CD4-positive, alpha-beta T cell treated with Interleukin-12 subunit alpha and Interleukin-12 subunit beta, for 1 hour (primary cell): ENCODE measurements at regions not wholly inside any gene's neighbourhood (a gene's known extent, or its start where the extent isn't known, plus 50 kb on each side); places are given as distances from the start of the nearest gene placed in this dataset.
"Not testable (repeated sequence)": the region's sequence is repeated elsewhere in the genome, so short reads cannot be mapped to it uniquely, and the experiment has no call there.

Experiments
- DNase-seq: peaks from one replicate; pipeline ENCODE4 v3.0.0-alpha.2; 2020

GRCh38 chr19:30856786-30857185 is 484.6 kb downstream of the ZNF536 start:
- no peak for DNase-seq

DNA sequence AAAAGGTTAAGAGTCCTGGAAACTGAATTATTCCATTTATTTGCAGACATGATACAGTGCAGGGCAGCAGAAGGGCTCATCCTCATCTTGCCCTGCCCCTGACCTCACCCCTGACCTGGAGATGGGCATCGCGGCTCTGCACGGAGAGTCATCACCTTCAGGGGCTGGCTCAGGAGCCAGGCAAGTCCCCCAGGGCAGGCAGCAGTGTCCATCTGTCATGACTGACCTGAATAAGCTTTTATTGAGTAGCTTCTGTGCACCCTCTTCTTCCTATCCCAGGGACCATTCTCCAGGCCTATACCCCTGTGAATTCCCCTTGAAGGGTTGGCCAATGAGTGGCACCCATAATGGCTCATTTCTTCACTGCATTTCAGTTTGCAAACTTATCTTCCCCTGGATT is 484.2 kb downstream of the ZNF536 start:
- DNase-seq, result no peak

DNA sequence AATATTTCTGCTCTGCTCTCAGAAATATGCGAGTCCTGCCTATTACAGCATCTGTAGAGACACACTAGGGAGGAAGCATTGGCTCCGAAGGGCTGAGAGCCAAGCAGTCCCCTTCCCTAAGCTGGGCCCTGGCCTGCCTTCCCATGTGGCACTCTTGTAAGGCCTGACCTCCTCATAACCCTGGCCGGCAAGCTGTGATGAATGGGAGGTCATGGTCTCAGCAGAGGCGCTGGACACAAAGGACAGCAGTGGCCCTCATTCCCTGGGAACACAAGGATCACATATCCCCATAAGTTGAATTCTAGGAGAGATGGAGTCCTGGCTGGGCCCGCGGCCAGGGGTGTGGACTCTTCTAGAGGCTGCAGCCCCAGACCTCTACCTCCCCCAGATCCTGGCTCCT is 483.3 kb downstream of the ZNF536 start:
- no peak for DNase-seq

DNA sequence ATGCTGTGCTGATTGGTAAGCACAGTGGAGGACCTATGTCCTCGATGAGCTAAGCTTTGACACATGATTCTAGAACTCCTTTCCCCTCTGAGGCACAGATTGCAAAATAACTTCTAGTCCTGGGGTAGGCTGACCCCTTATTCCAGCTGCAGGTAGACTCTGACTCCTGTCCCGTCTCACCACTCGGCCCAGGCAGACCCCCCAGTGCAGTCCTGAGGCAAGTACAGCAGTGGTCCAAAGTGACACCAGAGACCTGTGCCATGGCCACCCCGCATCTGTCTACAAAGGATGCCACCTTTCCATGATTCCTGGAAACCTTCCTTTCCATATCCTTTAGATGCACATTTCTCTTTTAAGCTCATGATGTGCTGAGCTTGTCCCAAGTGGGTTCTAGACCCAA is 482.5 kb downstream of the ZNF536 start:
- no peak for DNase-seq

DNA sequence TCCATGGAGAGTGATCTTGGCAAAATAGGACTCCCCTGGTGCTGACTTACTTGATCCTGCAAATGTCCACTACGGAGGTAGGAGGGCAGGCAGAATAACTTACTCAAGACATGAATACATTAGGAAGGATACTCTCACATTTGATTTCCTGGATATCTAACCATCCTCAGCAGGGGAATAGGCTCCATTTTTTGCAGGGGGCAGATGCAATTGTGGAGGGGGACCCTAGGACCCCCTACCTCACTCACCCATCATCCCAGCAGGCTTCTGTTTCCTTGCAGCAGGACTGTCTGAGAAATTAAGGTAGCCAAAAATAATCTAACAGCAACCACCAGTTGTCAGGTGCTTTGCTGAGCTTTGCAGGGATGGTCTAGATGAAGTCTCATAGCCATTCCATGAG is 482.0 kb downstream of the ZNF536 start:
- no peak for DNase-seq

- DNase-seq, result no peak
Measured at GRCh38 chr19:30853036-30853435, 480.9 kb downstream of the ZNF536 start.

DNA sequence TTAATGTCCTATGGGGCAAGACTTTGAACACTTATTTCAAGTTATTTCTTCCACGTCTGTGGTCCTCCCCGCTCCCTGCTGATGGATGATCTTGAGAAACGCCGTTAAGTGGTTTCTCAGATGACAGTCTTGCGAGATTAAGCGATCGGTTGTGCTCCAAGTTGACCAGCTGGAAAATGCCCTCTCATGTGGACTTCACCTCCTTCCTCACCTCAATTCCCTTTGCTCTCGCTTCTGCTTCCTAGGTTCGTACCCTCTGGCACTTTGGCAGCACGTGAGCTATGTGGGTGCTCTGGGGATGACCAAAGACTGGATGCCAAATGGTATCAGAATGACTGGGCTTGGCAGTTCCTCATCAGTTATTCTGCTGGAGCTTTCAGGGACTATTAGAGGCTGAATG is 480.0 kb downstream of the ZNF536 start:
- DNase-seq, result no peak

- no peak for DNase-seq
Measured at GRCh38 chr19:30851646-30852045, 479.5 kb downstream of the ZNF536 start.

DNA sequence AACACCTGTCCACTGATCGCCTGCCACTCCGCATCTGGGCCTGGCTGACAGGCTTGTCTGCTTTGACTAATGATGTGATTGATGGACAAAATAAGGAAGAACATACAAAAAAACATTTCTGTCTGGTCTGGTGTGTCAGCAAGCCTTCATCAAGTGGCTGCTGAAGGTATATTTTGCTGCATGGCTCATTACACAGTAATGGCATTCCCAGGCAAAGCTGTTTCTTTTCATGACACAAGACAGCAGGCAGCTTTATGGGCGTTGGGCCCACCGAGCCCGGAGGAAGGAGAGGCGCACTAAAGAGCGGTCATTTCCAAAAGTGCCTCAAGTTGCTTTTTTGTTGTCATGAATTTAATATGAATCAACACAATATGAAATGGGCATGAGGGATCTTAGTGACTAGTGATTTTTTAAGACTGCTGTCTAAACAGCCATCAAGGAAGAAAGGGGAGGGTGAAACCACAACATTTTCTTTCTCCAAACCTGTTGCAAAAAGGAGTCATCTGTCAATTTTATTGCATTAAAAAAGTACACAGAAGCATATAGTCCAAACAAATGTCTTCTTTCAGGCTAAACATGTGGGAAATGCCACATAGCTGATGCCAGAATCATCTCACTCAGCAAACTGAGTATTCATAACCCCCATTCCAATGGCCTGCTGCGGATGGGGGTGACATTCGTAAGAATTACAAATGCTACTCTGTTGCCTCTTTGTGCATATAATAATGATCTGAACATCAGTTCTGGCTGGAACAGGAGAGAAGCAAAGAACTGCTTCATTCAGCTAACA is 476.6 kb downstream of the ZNF536 start:
- no peak for DNase-seq

DNA sequence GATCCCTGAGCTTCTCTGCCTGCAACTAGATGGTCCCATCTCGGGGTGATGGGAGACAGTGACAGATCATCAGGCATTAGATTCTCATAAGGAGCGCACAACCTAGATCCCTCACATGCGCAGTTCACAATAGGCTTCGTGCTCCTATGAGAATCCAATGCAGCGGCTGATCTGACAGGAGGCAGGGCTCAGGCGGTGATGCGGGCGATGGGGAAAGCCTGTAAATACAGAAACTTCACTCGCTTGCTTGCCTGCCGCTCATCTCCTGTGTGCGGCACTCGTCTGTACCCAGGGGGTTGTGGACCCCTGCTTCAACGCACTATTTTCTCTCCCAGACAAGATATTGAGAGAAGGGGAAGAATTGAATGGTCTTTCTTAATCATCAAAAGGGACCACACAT is 473.9 kb downstream of the ZNF536 start:
- DNase-seq, result no peak

GRCh38 chr19:30842926-30843325 is 470.7 kb downstream of the ZNF536 start:
- DNase-seq, result no peak

- DNase-seq, result no peak
Measured at GRCh38 chr19:30841934-30842333, 469.8 kb downstream of the ZNF536 start.

GRCh38 chr19:30830875-30831274 is 458.7 kb downstream of the ZNF536 start:
- DNase-seq, result no peak

DNA sequence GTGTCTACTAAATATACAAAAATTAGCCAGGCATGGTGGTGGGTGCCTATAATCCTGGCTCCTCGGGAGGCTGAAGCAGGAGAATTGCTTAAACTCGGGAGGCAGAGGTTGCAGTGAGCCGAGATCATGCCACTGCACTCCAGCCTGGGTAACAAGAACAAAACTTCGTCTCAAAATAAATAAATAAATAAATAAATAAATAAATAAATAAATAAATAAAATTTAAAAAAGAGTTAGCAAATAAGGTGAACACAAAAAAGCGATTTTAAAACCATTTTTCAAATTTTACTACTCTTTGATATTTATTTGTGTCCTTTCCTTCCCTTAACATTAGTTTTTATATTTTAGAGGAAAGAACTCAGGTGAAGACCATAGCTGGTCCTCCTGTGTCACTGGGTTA is 453.3 kb downstream of the ZNF536 start:
- DNase-seq, result not testable (repeated sequence)

DNA sequence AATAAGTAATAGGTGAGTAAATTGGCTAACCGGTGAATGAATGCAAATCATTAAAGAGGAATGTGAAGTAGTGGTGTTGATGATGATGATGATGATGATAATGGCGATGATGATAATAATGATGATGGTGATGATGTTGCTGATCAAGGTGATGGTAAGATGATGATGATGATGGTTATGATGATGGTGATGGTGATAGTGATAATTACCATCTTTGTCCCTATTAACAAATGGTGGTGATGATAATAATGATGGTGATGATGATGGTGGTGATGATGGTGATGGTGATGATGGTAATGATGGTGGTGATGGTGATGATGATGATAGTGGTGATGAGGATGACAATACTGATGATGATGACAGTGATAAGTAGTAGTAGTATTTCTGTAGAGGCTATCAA is 452.6 kb downstream of the ZNF536 start:
- DNase-seq, result no peak

DNA sequence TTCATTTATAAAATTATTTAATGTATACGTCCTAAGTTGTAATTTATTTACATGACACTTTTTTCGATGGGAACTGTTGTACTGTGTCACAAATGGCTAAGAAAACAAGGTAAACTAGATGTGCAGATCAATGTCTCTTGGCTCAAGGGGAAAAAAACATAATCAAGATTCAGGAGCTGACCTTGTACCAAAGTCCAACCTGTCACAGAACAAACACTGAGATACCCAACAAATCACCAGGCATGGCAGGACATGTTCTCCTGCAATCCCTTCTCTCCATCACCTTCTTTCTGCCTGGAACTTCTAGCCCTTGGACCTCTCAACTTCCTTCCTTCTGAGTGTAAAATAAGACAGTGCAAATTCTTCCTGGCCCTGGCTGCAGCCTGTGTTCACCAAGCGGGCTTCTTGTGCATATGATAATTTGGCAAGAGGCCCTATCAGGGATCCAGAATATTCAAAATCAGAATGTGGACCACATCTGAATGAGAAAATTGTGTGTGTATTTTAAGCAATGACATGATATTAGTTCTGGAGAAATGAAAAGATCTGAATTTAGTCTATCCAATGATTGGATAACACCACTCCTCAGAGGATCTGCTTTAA is 445.9 kb downstream of the ZNF536 start:
- no peak for DNase-seq

GRCh38 chr19:30817197-30817596 is 445.0 kb downstream of the ZNF536 start:
- no peak for DNase-seq

DNA sequence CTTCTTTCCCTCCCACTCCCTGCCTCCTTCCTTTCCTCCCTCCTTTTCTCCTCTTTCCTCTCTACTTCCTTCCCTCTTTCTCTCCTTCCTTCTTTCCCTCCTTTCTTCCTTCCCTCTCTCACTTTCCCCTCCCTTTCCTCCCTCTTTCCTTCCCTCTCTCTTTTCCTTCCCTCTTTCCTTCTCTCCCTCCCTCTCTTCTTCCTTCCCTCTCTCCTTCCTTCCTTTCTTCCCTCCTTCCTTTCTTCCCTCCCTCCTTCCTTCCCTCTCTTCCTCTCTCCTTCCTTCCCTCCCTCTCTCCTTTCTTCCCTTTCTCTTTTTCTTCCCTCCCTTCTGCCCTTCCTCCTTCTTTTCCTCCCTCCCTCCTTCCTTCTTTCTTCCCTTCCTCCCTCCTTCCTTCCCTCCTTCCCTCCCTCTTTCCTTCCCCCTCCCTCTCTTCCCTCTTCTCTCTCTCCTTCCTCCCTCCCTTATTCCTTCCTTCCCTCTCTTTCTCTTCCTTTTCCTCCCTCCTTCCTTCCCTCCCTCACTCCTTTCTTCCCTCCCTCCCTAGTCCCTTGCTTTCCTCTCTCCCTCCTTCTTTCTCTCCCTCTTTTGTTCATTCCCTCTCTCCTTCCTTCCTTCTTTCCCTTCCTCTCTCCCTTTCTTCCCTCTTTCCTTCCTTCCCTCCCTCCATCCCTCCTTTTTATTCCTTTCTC is 443.9 kb downstream of the ZNF536 start:
- DNase-seq, result no peak

DNA sequence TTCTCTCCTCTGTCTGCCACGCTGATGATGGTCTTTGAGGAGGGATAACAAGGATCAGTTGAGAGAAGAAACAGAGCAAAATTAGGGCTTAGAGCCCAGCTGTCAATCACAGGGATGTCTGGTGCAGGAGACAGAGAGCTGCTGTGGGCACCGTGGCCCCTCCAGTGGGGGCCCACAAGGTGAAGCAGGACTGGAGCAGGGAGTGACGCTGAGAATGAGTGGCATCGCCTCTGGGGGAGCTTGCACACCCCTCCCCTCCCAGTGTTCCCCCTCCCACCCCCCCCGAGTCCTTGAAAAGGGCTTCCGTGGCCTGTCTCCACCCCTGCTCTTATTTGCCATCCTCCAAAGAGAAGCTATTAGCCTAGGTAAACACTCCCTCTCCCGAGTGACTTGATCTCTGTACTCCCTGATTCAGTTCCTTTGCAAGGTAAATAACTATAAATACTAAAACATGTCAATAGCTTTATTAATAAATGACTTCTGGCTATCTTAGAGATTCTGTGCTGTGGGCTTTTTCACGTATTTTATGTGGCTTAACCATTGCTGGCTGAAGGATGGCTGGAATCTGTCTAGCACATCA is 440.0 kb downstream of the ZNF536 start:
- no peak for DNase-seq

GRCh38 chr19:30811397-30812098 is 439.4 kb downstream of the ZNF536 start:
- DNase-seq, result no peak

- no peak for DNase-seq
Measured at GRCh38 chr19:30810726-30811125, 438.5 kb downstream of the ZNF536 start.

DNA sequence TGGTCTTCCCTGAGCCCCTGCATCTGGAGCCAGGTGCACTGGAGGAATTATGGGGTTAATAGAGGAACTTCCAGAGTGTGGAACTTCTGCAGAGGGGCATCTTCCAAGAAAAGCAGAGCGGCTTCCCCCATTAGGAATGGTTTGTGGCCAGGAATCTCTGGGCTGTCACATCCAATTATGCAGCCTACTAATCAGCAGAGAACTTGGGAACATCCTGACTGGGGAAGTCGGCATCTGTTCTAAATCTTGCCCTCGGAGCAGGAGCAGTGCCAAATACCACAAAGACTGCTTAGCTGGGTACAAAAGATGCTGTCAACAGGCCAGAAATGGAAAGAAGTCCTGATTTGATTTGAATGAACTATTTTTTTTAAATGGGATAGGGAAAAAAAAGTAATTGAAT is 435.1 kb downstream of the ZNF536 start:
- DNase-seq, result no peak

DNA sequence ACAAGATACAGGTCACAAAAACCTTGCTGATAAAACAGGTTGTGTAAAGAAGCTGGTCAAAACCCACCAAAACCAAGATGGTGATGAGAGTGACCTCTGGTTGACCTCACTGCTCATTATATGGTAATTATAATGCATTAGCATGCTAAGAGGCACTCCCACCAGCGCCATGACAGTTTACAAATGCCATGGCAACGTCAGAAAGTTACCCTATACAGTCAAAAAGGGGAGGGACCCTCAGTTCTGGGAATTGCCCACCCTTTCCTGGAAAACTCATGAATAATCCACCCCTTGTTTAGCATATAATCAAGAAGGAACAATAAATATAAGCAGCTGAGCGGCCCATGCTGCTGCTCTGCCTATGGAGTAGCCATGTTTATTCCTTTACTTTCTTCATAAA is 434.1 kb downstream of the ZNF536 start:
- DNase-seq, result no peak
